ENCODE measurements at regions not wholly inside any gene's neighbourhood (a gene's known extent, or its start where the extent isn't known, plus 50 kb on each side); places are given as distances from the start of the nearest gene placed in this dataset.

- DNase-seq: no peak
Measured at GRCh38 chr5:108437425-108437824, 55.5 kb upstream of the FBXL17 start.

- no peak for DNase-seq
Measured at GRCh38 chr5:108436696-108437095, 54.8 kb upstream of the FBXL17 start.

- no peak for DNase-seq
Measured at GRCh38 chr5:108433600-108433999, 51.7 kb upstream of the FBXL17 start.

- no peak for DNase-seq
Measured at GRCh38 chr5:108432024-108432423, 50.1 kb upstream of the FBXL17 start.
